ENCODE measurements at regions not wholly inside any gene's neighbourhood (a gene's known extent, or its start where the extent isn't known, plus 50 kb on each side); places are given as distances from the start of the nearest gene placed in this dataset.

DNA sequence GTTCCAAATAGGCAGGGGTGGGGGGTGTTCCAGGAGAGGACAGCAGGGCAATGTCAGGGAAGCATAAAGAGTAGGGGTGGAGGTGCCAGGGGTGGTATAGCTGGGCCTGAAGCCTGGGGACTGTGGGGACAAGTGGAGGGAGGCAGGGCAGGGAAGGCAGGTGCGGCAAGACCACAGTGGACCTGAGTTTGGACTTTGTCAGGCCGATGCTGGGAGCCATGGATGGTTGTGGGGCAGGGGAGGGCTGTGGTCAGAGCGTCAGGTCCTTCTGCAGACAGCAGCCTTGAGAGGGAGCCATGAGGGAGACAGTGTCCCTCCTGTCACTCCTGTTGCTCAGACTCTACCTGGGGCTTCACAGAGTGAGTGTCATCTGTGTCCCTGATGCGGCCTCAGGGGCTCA is 320.3 kb downstream of the PTPRU start:
- no peak overlapping the region for H3K4me3 ChIP-seq (IDR thresholded peaks at IDR 0.05; ENCODE audit: insufficient read depth, low read depth, low read length)
- TF ChIP-seq, protein P1, sequence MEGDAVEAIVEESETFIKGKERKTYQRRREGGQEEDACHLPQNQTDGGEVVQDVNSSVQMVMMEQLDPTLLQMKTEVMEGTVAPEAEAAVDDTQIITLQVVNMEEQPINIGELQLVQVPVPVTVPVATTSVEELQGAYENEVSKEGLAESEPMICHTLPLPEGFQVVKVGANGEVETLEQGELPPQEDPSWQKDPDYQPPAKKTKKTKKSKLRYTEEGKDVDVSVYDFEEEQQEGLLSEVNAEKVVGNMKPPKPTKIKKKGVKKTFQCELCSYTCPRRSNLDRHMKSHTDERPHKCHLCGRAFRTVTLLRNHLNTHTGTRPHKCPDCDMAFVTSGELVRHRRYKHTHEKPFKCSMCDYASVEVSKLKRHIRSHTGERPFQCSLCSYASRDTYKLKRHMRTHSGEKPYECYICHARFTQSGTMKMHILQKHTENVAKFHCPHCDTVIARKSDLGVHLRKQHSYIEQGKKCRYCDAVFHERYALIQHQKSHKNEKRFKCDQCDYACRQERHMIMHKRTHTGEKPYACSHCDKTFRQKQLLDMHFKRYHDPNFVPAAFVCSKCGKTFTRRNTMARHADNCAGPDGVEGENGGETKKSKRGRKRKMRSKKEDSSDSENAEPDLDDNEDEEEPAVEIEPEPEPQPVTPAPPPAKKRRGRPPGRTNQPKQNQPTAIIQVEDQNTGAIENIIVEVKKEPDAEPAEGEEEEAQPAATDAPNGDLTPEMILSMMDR (conservative IDR thresholded peaks at IDR 0.05; ENCODE audit: low read depth, low read length) = no peak

DNA sequence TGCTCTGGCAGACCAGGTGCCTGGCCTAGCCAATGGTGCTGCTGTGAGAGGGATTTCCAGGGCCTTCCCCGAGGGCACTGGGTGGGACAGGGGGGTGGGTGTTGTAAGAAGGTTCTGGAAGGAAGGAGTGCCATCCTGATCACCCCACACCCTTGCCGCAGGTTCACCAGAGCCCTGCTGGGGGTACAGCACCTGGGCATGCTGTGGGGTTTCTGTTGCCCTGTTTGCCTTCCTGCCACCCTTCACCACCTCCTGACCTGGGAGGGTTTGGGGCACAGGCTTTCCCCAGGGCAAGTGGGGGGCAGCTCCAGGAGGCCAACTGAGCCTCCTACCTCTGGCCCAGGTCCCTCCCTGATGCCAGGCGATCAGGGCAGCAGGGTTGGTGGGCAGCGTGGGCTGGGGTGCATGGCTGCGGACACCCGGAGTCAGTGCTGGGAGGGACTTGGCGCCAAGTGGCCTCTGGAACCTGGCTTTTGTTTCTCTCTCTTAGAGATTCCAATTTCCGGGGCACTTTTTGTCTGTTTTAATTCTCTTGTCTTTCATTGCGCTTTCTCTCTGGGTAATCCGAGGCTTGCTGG is 318.8 kb downstream of the PTPRU start:
- no peaks in the 10 kb centered on the region for H3K36me3 ChIP-seq (ENCODE audit: insufficient read depth)
- H3K4me3 ChIP-seq (IDR thresholded peaks at IDR 0.05; ENCODE audit: insufficient read depth, low read depth, low read length) = no peak overlapping the region
- TF ChIP-seq, protein P1 (conservative IDR thresholded peaks at IDR 0.05; ENCODE audit: low read depth, low read length) = no peak
- no peaks in the 10 kb centered on the region for H3K27me3 ChIP-seq (ENCODE audit: insufficient read depth, low read depth)
- H2AFZ ChIP-seq (ENCODE audit: low read depth) = no peak overlapping the region
- H3K9ac ChIP-seq = no peak overlapping the region
- H3K27ac ChIP-seq = no peak overlapping the region
- H4K20me1 ChIP-seq (ENCODE audit: insufficient read depth) = no peaks in the 10 kb centered on the region
- no peak overlapping the region for H3K4me2 ChIP-seq
- H3K4me1 ChIP-seq (ENCODE audit: low read depth, poor library complexity, severe bottlenecking) = no peaks in the 10 kb centered on the region
- H3K79me2 ChIP-seq (ENCODE audit: insufficient read depth, low read depth) = no peaks in the 10 kb centered on the region

More for the DNA sequence above, 320.3 kb downstream of the PTPRU start:
- Histone ChIP-seq H2AFZ (ENCODE audit: low read depth) (no peak overlapping the region), H3K36me3 (ENCODE audit: insufficient read depth) (no peaks in the 10 kb centered on the region), H3K4me2 (no peak overlapping the region), H3K27me3 (ENCODE audit: insufficient read depth, low read depth) (no peaks in the 10 kb centered on the region), H3K9ac (no peak overlapping the region), H4K20me1 (ENCODE audit: insufficient read depth) (no peaks in the 10 kb centered on the region), H3K27ac (no peak overlapping the region), H3K4me1 (ENCODE audit: low read depth, poor library complexity, severe bottlenecking) (no peaks in the 10 kb centered on the region), H3K79me2 (ENCODE audit: insufficient read depth, low read depth) (no peaks in the 10 kb centered on the region)

DNA sequence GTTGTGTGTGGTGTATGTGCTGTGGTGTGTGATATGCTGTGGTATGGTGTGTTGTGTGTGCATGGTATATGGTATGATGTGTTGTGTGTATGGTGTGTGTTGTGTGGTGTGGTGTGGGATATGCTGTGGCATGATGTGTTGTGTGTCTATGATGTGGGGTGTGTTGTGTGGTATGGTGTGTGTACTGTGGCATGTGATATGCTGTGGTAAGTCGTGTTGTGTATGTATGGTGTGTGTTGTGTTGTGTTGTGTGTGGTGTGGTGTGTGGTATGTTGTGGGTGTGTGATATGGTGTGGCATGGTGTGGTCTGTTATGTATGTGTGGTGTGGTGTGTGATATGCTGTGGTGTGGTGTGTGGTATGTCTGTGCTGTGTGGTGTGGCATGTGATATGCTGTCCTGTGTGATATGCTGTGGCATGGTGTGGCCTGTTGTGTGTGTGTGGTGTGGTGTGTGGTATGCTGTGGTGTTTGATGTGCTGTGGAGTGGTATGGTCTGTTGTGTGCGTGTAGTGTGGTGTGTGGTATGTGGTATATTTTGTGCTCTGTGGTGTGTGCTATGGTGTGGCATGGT is 318.0 kb downstream of the PTPRU start:
- TF ChIP-seq, protein P1 (conservative IDR thresholded peaks at IDR 0.05; ENCODE audit: low read depth, low read length) = no peak
- Histone ChIP-seq H3K27ac (no peak overlapping the region), H3K36me3 (ENCODE audit: insufficient read depth) (no peaks in the 10 kb centered on the region), H3K4me3 (IDR thresholded peaks at IDR 0.05; ENCODE audit: insufficient read depth, low read depth, low read length) (no peak overlapping the region), H3K9ac (no peak overlapping the region), H4K20me1 (ENCODE audit: insufficient read depth) (no peaks in the 10 kb centered on the region), H3K79me2 (ENCODE audit: insufficient read depth, low read depth) (no peaks in the 10 kb centered on the region), H3K4me2 (no peak overlapping the region), H3K4me1 (ENCODE audit: low read depth, poor library complexity, severe bottlenecking) (no peaks in the 10 kb centered on the region), H2AFZ (ENCODE audit: low read depth) (no peak overlapping the region), H3K27me3 (ENCODE audit: insufficient read depth, low read depth) (no peaks in the 10 kb centered on the region)

DNA sequence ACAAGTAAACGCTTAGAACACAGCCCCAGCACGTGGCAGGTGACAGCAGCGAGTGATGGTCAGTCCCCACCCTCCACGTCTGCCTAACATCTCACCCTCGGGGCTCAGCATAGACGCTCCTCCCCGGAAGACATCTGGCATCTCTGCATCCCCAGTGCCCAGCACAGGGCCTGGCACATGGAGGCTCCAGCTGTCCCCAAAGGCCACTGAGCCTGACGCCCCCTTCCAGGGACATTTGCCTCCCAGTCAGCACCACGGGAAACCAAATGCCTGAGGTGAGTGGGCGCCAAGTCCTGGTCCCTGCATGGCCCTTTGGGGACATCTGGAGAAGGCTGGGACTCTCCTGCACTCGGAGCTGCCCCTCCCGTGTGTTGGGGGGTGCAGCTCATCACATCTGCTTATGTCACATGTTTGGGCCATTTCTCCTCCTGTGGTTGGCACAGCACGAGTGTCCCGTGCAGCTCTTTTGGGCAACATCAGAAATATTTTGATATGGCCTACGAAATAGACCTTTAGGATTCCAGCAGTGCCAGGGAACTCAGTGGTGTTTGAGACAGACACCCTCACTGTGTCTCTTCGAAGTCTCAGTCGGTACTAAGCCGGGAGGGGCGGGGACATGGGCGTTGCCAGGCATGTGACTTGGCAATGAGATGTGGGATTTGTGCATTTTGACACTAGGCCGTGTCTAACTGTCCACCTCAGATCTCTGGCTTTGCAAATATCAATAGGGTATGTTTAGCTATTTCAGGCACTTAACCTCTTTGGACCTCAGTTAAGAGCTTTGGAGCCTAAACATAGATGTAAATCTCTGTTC is 315.0 kb downstream of the PTPRU start:
- Histone ChIP-seq H3K4me2 (no peak overlapping the region), H3K4me3 (IDR thresholded peaks at IDR 0.05; ENCODE audit: insufficient read depth, low read depth, low read length) (no peak overlapping the region), H3K27ac (no peak overlapping the region), H3K27me3 (ENCODE audit: insufficient read depth, low read depth) (no peaks in the 10 kb centered on the region), H3K79me2 (ENCODE audit: insufficient read depth, low read depth) (no peaks in the 10 kb centered on the region), H3K9ac (no peak overlapping the region), H4K20me1 (ENCODE audit: insufficient read depth) (no peaks in the 10 kb centered on the region), H3K4me1 (ENCODE audit: low read depth, poor library complexity, severe bottlenecking) (no peaks in the 10 kb centered on the region), H3K36me3 (ENCODE audit: insufficient read depth) (no peaks in the 10 kb centered on the region), H2AFZ (ENCODE audit: low read depth) (no peak overlapping the region)
- TF ChIP-seq, protein P1 (conservative IDR thresholded peaks at IDR 0.05; ENCODE audit: low read depth, low read length) = no peak

Data from KMS-11 (cell line).